HEK293T (cell line): ENCODE measurements at regions not wholly inside any gene's neighbourhood (a gene's known extent, or its start where the extent isn't known, plus 50 kb on each side); places are given as distances from the start of the nearest gene placed in this dataset.

Source experiments
- FOXA1 ChIP-seq: fragments of 450-650 bp; IDR thresholded peaks from 2 replicates; pipeline ENCODE4 v1.6.1; 2016; ENCODE audit warnings: mild to moderate bottlenecking
- FOXK2 ChIP-seq: fragments of 450-650 bp; IDR thresholded peaks from 2 replicates; pipeline ENCODE4 v1.6.1; 2016; ENCODE audit warnings: mild to moderate bottlenecking
- FOXM1 ChIP-seq: fragments of 450-650 bp; IDR thresholded peaks from 2 replicates; pipeline ENCODE4 v1.6.1; 2017; ENCODE audit warnings: mild to moderate bottlenecking, borderline replicate concordance
- HDGF ChIP-seq: fragments of 450-650 bp; IDR thresholded peaks from 2 replicates; pipeline ENCODE4 v1.6.1; 2017; ENCODE audit warnings: antibody characterized with exemption, borderline replicate concordance
- SP1 ChIP-seq: fragments of 450-650 bp; IDR thresholded peaks from 2 replicates; pipeline ENCODE4 v1.6.1; 2017
- TARDBP ChIP-seq: fragments of 450-650 bp; IDR thresholded peaks from 2 replicates; pipeline ENCODE4 v1.6.1; 2016

DNA sequence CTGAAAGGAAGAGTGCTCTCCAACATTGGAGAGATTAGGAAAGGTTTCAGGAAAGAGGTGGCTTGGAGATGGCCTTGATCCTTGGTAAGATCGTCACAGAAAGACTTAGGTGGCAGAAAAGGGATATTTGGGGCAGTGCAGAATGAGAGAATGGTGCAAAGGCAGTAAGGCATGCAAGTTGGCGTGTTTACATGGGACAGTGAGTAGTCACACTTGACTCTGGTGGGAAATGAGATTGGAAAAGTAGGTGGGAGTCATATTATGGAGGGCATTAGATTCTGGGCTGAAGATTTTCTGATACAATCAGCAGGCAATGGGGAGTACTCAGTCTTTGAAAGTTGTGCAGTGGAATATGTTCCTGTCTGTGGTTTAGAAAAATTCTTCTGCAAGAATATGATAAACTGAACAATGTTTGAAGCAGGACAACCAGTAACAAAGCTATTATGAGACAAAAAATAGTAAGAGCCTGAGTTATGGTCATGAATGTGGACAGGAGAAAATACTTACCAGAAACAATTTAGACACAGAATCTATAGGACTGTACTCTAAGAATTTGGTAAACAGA lies 76.2 kb upstream of the ANKRD55 start:
- TF ChIP-seq FOXA1 (no peak), FOXM1 (no peak), FOXK2 (no peak), HDGF (no peak), SP1 (no peak), TARDBP (no peak)
